GM23338 (cell line): ENCODE measurements at regions not wholly inside any gene's neighbourhood (a gene's known extent, or its start where the extent isn't known, plus 50 kb on each side); places are given as distances from the start of the nearest gene placed in this dataset.

Source experiments
- ATAC-seq: fragments of 200-7000 bp; cut with Tn5 transposase; 3 replicates; pipeline ENCODE4 v1.9.1; 2020
- DNase-seq: peaks from one replicate; pipeline ENCODE4 v3.0.0-alpha.2; 2015; ENCODE audit warnings: low spot score
- H2AFZ ChIP-seq: fragments of 200-600 bp; sonication (generic); 2 replicates; pipeline ENCODE4 v1.8.0; 2016; ENCODE audit warnings: antibody characterized with exemption, mild to moderate bottlenecking, moderate library complexity
- H3F3A ChIP-seq: fragments of 200-600 bp; sonication (generic); replicated peaks from 2 replicates; pipeline ENCODE4 v1.8.0; 2017; ENCODE audit warnings: antibody characterized with exemption, mixed run types, low read depth
- H3K27ac ChIP-seq: fragments of 200-600 bp; sonication (generic); 2 replicates; pipeline ENCODE4 v1.6.1; 2016; ENCODE audit warnings: low read depth
- H3K27me3 ChIP-seq: fragments of 200-600 bp; sonication (generic); 2 replicates; pipeline ENCODE4 v1.8.0; 2016; ENCODE audit warnings: mild to moderate bottlenecking, mixed run types, moderate library complexity; ENCODE audit not compliant: insufficient read depth
- H3K36me3 ChIP-seq: fragments of 200-600 bp; sonication (generic); 2 replicates; pipeline ENCODE4 v1.8.0; 2016; ENCODE audit warnings: mild to moderate bottlenecking; ENCODE audit not compliant: insufficient read depth
- H3K4me1 ChIP-seq: fragments of 200-600 bp; sonication (generic); 2 replicates; pipeline ENCODE4 v1.8.0; 2016; ENCODE audit warnings: mild to moderate bottlenecking, moderate library complexity; ENCODE audit not compliant: insufficient read depth
- H3K4me2 ChIP-seq: fragments of 200-600 bp; sonication (generic); 2 replicates; pipeline ENCODE4 v1.7.1; 2017; ENCODE audit warnings: mixed run types
- H3K4me3 ChIP-seq: fragments of 200-600 bp; sonication (generic); 2 replicates; pipeline ENCODE4 v1.6.1; 2016; ENCODE audit warnings: mixed run types
- H3K79me2 ChIP-seq: fragments of 200-600 bp; sonication (generic); replicated peaks from 2 replicates; pipeline ENCODE4 v1.8.0; 2017; ENCODE audit warnings: mild to moderate bottlenecking; ENCODE audit not compliant: insufficient read depth
- H3K9me2 ChIP-seq: fragments of 200-600 bp; sonication (generic); 2 replicates; pipeline ENCODE4 v1.8.0; 2017; ENCODE audit not compliant: insufficient read depth
- H4K20me1 ChIP-seq: fragments of 200-600 bp; sonication (generic); replicated peaks from 2 replicates; pipeline ENCODE4 v1.8.0; 2017; ENCODE audit warnings: mild to moderate bottlenecking; ENCODE audit not compliant: insufficient read depth
- H3K27ac Mint-ChIP-seq: 2 replicates; pipeline ENCODE4 v1.8.0; 2020; ENCODE audit warnings: inconsistent platforms, mild to moderate bottlenecking, moderate library complexity, mixed read lengths
- H3K27me3 Mint-ChIP-seq: 3 replicates; pipeline ENCODE4 v1.8.0; 2022; ENCODE audit warnings: low read depth, mild to moderate bottlenecking, moderate library complexity, mixed read lengths, inconsistent platforms; ENCODE audit not compliant: insufficient read depth, poor library complexity
- H3K36me3 Mint-ChIP-seq: 3 replicates; pipeline ENCODE4 v1.8.0; 2021; ENCODE audit warnings: low read depth, mild to moderate bottlenecking, inconsistent platforms, moderate library complexity, mixed read lengths
- H3K4me1 Mint-ChIP-seq: 3 replicates; pipeline ENCODE4 v1.8.0; 2020; ENCODE audit warnings: mild to moderate bottlenecking, inconsistent platforms, mixed read lengths
- H3K4me3 Mint-ChIP-seq: 3 replicates; pipeline ENCODE4 v1.8.0; 2021; ENCODE audit warnings: moderate library complexity, mild to moderate bottlenecking, inconsistent platforms, mixed read lengths
- H3K9me3 Mint-ChIP-seq: 3 replicates; pipeline ENCODE4 v1.8.0; 2020; ENCODE audit warnings: moderate library complexity, mild to moderate bottlenecking, inconsistent platforms, mixed read lengths
- CTCF ChIP-seq, 2 experiments: fragments of 200-600 bp in 1 of 2; sonication (generic) in 1 of 2; conservative IDR thresholded peaks; 2 replicates each; pipeline versions ENCODE4 v1.5.1 to v1.6.1; 2016 to 2017; ENCODE audit warnings: antibody characterized with exemption in 2 of 2, low read depth in 2 of 2, mild to moderate bottlenecking in 2 of 2, moderate library complexity in 1 of 2
- ETS1 ChIP-seq: IDR thresholded peaks from 2 replicates; pipeline ENCODE4 v1.6.1; 2016; ENCODE audit warnings: antibody characterized with exemption
- EZH2 ChIP-seq: fragments of 200-600 bp; sonication (generic); IDR thresholded peaks from one replicate; pipeline ENCODE4 v1.8.0; 2017; ENCODE audit warnings: antibody characterized with exemption, mild to moderate bottlenecking, low read depth; ENCODE audit not compliant: unreplicated experiment
- EZH2phosphoT487 ChIP-seq: fragments of 200-600 bp; sonication (generic); IDR thresholded peaks from one replicate; pipeline ENCODE4 v1.8.1; 2018; ENCODE audit warnings: antibody characterized with exemption; ENCODE audit not compliant: unreplicated experiment
- JUNB ChIP-seq: IDR thresholded peaks from one replicate; pipeline ENCODE4 v1.6.1; 2016; ENCODE audit warnings: antibody characterized with exemption; ENCODE audit not compliant: unreplicated experiment
- NANOG ChIP-seq: IDR thresholded peaks from 2 replicates; pipeline ENCODE4 v1.6.1; 2016; ENCODE audit warnings: antibody characterized with exemption, borderline replicate concordance
- REST ChIP-seq: IDR thresholded peaks from one replicate; pipeline ENCODE4 v1.6.1; 2018; ENCODE audit warnings: antibody characterized with exemption; ENCODE audit not compliant: unreplicated experiment
- STAT1 ChIP-seq: IDR thresholded peaks from one replicate; pipeline ENCODE4 v1.6.1; 2016; ENCODE audit warnings: antibody characterized with exemption; ENCODE audit not compliant: unreplicated experiment
- ZNF114 ChIP-seq: fragments of 250-450 bp; sonication (Bioruptor Pico); IDR thresholded peaks from 2 replicates; pipeline ENCODE4 v1.5.0; 2020; ENCODE audit warnings: mild to moderate bottlenecking, moderate library complexity
- ZNF331 ChIP-seq: fragments of 250-450 bp; sonication (Bioruptor Pico); IDR thresholded peaks from 2 replicates; pipeline ENCODE4 v1.5.0; 2020; ENCODE audit warnings: low read depth, mild to moderate bottlenecking, moderate library complexity

- 0 out of 2 replicates have a peak, but pooled peaks cover 4% of the 10 kb centered on the region for H3K9me2 ChIP-seq
- Mint-ChIP-seq H3K4me1 (no peaks in the 10 kb centered on the region), H3K27me3 (peaks cover 2% of the 10 kb centered on the region), H3K36me3 (peaks cover 30% of the 10 kb centered on the region), H3K27ac (no peak overlapping the region), H3K4me3 (no peak overlapping the region), H3K9me3 (peaks cover 36% of the 10 kb centered on the region)
- no peaks in the 10 kb centered on the region for H3K36me3 ChIP-seq
- H3K27ac ChIP-seq = no peak overlapping the region
- no peak overlapping the region for H3K4me2 ChIP-seq
- no peaks in the 10 kb centered on the region for H4K20me1 ChIP-seq
- no peaks in the 10 kb centered on the region for H3F3A ChIP-seq
- DNase-seq (no peak), ATAC-seq (no peak)
- no peak for TF ChIP-seq REST
- TF ChIP-seq ZNF331 (CRISPR knock-in tag) = no peak
- H3K4me3 ChIP-seq = no peak overlapping the region
- no peaks in the 10 kb centered on the region for H3K27me3 ChIP-seq
- no peaks in the 10 kb centered on the region for H3K4me1 ChIP-seq
- no peaks in the 10 kb centered on the region for H3K79me2 ChIP-seq
- H2AFZ ChIP-seq = no peak overlapping the region
Observed at GRCh38 chr3:166764698-166765318, 615.3 kb downstream of the ZBBX start.

GRCh38 chr3:166759736-166760513 lies 620.2 kb downstream of the ZBBX start:
- H3K4me2 ChIP-seq = no peak overlapping the region
- no peaks in the 10 kb centered on the region for H3F3A ChIP-seq
- H3K9me3 Mint-ChIP-seq = peaks cover 23% of the 10 kb centered on the region
- no peaks in the 10 kb centered on the region for H3K79me2 ChIP-seq
- H3K27ac Mint-ChIP-seq = no peak overlapping the region
- H3K4me1 ChIP-seq = no peaks in the 10 kb centered on the region
- no peaks in the 10 kb centered on the region for H3K36me3 ChIP-seq
- no peak overlapping the region for H3K4me3 Mint-ChIP-seq
- ATAC-seq (no peak), DNase-seq (no peak)
- H3K27ac ChIP-seq = no peak overlapping the region
- no peak overlapping the region for H3K4me3 ChIP-seq
- peaks cover 21% of the 10 kb centered on the region for H3K36me3 Mint-ChIP-seq
- H3K27me3 ChIP-seq = no peaks in the 10 kb centered on the region
- H3K27me3 Mint-ChIP-seq = no peaks in the 10 kb centered on the region
- 0 out of 2 replicates have a peak, but pooled peaks cover 2% of the 10 kb centered on the region for H3K9me2 ChIP-seq
- no peaks in the 10 kb centered on the region for H4K20me1 ChIP-seq
- no peaks in the 10 kb centered on the region for H3K4me1 Mint-ChIP-seq
- no peak overlapping the region for H2AFZ ChIP-seq
- TF ChIP-seq REST (no peak), EZH2 (no peak), CTCF (conservative IDR thresholded peaks at IDR 0.05; ENCODE audit: low read depth in 2 of 2) (no peak), ZNF114 (CRISPR knock-in tag) (no peak), ZNF331 (CRISPR knock-in tag) (no peak), STAT1 (no peak), EZH2phosphoT487 (no peak), JUNB (no peak), NANOG (no peak), ETS1 (no peak)
